Retinal pigment epithelial cell (primary cell): ENCODE measurements at regions not wholly inside any gene's neighbourhood (a gene's known extent, or its start where the extent isn't known, plus 50 kb on each side); places are given as distances from the start of the nearest gene placed in this dataset.
"Not testable (repeated sequence)": the region's sequence is repeated elsewhere in the genome, so short reads cannot be mapped to it uniquely, and the experiment has no call there.

ENCODE experiments used
- DNase-seq: peaks from one replicate; pipeline ENCODE4 v3.0.0-alpha.2; 2010; ENCODE audit warnings: low read depth
- H3K4me3 ChIP-seq: 2 replicates; pipeline ENCODE4 v1.5.1; 2011; ENCODE audit warnings: mild to moderate bottlenecking, low read length, control low read depth, moderate library complexity
- TF ChIP-seq, protein P1 (sequence below): conservative IDR thresholded peaks from 2 replicates; pipeline ENCODE4 v1.5.1; 2011; ENCODE audit warnings: low read depth, low read length, control low read depth, inconsistent platforms

DNA sequence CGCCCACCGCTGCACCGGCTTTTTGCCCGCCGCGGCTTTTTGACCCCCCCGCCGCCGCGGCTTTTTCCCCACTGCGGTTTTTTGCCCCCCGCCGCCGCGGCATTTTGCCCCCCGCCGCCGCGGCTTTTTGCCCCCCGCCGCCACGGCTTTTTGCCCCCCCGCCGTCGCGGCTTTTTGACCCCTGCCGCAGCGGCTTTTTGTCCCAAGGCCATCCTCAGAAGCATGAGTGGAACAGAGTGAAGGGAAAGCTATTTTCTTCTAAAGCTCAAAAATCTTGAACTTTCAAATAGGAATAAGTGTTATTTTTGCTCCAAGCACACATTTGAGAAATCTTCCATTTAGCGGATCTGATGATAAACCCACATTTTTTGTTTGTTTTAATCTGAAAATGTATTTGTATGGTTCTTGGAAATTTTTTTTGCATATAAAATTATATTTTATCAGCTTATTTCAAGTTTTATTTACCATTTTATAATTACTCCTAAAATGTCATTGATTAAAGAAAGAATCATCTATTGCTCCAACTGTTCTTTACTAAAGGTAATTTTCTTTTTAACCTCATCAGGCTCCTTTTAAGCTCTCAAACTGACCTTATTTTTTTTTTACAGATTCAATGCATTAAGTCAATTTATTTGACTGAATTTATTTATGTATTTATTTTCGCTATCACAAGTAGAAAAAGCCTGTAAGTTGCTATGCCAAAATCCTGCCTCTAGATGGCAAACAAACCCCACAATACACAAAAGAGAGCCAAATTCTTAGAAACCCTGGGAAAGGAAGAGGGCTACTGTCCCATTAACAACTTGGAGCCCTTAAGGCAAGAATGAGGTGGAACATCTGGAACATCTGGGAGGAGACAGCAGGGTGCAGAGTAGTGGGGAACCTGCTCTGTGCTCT lies 460.3 kb downstream of the ZNF33B start:
- peak; percentile 0 for DNase-seq
- TF ChIP-seq, protein P1, sequence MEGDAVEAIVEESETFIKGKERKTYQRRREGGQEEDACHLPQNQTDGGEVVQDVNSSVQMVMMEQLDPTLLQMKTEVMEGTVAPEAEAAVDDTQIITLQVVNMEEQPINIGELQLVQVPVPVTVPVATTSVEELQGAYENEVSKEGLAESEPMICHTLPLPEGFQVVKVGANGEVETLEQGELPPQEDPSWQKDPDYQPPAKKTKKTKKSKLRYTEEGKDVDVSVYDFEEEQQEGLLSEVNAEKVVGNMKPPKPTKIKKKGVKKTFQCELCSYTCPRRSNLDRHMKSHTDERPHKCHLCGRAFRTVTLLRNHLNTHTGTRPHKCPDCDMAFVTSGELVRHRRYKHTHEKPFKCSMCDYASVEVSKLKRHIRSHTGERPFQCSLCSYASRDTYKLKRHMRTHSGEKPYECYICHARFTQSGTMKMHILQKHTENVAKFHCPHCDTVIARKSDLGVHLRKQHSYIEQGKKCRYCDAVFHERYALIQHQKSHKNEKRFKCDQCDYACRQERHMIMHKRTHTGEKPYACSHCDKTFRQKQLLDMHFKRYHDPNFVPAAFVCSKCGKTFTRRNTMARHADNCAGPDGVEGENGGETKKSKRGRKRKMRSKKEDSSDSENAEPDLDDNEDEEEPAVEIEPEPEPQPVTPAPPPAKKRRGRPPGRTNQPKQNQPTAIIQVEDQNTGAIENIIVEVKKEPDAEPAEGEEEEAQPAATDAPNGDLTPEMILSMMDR, result peak; percentile 49
- H3K4me3 ChIP-seq, result not testable (repeated sequence)

DNA sequence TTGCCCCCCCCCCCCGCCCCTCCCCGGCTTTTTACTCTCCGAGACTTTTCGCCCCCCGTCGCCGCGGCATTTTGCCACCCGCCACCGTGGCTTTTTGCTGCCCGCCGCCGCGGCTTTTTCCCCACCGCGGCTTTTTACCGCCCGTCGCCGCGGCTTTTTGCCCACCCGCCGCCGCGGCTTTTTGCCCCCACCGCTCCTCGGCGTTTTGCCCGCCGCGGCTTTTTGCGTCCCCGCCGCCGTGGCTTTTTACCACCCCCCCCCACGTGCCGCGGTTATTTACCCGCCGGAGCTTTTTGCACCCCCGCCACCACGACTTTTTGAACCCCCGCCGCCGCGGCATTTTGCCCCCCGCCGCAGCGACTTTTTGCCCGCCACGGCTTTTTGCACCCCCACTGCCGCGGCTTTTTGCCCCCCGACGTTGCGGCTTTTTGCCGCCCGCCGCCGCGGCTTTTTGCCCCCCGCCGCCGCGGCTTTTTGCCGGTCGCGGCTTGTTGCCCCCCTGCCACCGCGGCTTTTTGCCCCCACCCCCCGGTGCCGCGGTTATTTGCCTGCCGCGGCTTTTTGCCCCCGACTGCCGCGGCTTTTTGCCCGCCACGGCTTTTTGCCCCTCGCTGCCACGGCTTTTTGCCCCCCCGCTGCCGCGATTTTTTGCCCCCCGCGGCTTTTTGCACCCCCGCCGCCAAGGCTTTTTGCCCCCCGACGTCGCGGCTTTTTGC lies 461.1 kb downstream of the ZNF33B start:
- no peak overlapping the region for H3K4me3 ChIP-seq
- DNase-seq, result no peak
- TF ChIP-seq, protein P1, result no peak

DNA sequence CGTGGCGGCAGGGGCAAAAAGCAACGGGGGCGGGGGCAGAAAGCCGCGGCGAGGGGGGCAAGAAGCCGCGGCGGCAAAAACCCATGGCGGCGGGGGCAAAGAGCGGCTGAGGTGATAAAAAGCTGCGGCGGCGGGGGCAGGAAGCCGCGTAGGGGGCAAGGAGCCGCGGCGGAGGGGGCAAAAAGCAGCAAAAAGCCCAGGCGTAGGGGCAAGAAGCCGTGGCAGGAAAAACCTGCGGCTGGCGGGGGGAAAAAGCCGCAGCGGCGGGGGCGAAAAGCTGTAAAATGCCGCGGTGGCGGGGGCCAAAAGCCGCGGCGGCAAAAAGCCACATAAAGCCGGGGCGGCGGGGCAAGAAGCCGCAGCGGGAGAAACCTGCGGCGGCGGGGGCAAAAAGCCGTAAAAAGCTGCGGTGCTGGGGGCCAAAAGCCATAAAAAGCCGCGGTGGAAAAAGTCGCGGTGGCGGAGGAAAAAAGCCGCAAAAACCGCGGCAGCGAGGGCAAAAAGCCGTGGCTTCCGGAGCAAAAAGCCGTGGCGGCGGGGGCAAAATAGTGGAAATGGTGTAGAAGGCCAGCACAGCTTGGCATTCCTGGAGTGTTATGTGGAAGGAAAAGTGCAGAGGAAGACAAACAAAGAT lies 487.8 kb downstream of the ZNF33B start:
- H3K4me3 ChIP-seq, result no peak overlapping the region
- TF ChIP-seq, protein P1, result no peak
- no peak for DNase-seq

DNA sequence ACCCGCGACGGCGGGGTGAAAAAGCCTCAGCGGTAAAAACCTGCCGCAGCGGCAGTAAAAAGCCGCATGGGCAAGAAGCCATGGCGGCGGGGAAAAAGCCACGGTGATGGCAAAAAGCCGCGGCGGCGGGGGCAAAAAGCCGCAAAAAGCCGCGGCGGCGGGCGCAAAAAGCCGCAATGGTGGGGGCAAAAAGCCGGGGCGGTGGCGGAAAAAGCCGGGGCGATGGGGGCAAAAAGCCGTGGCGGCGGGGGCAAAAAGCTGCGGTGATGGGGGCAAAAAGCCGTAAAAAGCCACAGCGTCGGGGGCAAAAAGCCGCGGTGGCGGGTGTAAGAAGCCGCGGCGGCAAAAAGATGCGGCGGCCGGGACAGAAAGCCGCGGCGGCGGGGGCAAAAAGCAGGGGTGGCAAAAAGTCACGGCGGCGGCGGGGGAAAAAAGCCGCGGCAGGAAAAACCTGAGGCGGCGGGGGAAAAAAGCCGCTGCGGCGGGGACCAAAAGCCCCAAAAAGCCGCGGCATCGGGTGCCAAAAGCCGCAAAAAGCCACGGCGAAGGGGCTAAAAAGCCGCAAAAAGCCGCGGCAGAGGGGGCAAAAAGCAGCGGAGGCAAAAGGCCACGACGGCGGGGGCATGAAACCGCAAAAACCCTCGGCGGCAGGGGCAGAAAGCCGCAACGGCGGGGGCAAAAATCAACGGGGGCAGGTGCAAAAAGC lies 488.5 kb downstream of the ZNF33B start:
- H3K4me3 ChIP-seq, result no peak overlapping the region
- TF ChIP-seq, protein P1, result no peak
- DNase-seq, result no peak

DNA sequence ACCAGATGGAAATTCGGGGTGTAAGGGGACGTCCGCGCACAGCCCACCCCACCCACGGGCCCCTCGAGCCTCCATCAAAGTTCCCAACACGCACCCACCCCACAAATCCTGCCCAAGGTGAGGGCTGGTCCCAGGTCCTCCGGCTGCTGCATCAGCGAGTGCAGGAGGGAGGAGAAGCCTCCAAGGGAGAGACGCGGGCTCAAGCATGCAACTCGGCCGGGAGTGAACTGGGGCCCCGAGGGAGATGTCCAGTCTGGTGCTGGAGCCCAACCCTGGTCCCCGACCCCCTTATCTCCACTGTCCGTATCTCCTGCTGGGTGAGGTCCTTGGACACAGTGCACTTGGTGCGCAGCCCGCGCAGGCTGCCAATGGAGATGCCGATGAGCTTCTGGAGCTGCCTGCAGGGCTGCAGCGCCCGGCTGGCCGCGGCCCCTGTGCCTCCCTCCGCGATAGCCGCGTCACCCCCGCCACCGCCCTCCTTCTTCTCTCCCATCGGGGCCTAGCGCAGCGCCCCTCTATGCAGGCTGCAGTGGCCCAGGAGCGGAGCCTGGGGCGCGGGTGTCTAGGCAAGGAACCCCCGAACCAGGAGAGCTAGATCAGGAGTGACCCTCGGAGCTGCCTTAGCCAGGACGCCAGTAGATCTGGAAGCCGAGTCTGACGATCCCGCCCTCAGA lies 489.2 kb downstream of the ZNF33B start:
- TF ChIP-seq, protein P1, result no peak
- H3K4me3 ChIP-seq, result no peak overlapping the region
- DNase-seq, result no peak

DNA sequence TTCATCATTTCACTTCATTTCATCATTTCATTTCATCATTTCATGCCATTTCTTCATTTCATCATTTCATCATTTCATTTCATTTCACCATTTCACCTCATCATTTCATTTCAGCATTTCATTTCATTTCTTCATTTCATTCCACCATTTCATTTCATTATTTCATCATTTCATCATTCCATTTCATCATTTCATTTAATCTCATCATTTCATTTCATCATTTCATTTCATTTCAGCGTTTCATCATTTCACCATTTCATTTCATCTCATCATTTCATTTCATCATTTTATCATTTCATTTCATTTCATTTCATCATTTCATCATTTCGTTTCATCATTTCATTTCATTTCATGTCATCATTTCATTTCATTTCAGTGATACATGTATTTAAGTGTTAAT lies 492.2 kb downstream of the ZNF33B start:
- not testable (repeated sequence) for DNase-seq, H3K4me3 ChIP-seq

DNA sequence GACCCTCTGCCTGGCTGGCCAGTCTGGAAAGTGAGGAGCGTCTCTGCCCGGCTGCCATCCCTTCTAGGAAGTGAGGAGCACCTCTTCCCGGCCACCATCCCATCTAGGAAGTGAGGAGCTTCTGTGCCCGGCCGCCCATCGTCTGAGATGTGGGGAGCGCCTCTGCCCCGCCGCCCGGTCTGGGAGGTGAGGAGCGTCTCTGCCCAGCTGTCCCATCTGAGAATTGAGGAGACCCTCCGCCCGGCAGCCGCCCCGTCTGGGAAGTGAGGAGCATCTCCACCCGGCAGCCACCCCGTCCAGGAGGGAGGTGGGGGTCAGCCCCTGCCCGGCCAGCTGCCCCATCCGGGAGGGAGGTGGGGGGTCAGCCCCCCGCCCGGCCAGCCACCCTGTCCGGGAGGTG lies 500.3 kb downstream of the ZNF33B start:
- not testable (repeated sequence) for DNase-seq, H3K4me3 ChIP-seq
